ENCODE measurements at regions not wholly inside any gene's neighbourhood (a gene's known extent, or its start where the extent isn't known, plus 50 kb on each side); places are given as distances from the start of the nearest gene placed in this dataset.

GRCh38 chr10:50988792-50989191 is 85.5 kb upstream of the PRKG1 start:
- no peak overlapping the region for H3K4me3 ChIP-seq (ENCODE audit: low read depth, low read length)
- no peak for DNase-seq (ENCODE audit: low read depth)

GRCh38 chr10:50990568-50991455 is 83.5 kb upstream of the PRKG1 start:
- DNase-seq (ENCODE audit: low read depth), result no peak
- peak overlapping the region; percentile 57 for H3K4me3 ChIP-seq (ENCODE audit: low read depth, low read length)
- TF ChIP-seq CTCF (conservative IDR thresholded peaks at IDR 0.05; ENCODE audit: low read depth, low read length), result no peak

More at GRCh38 chr10:50988792-50989191, 85.5 kb upstream of the PRKG1 start:
- peak; percentile 47 for TF ChIP-seq CTCF (conservative IDR thresholded peaks at IDR 0.05; ENCODE audit: low read depth, low read length)

- no peak for TF ChIP-seq CTCF (conservative IDR thresholded peaks at IDR 0.05; ENCODE audit: low read depth, low read length)
- DNase-seq (ENCODE audit: low read depth), result no peak
- H3K4me3 ChIP-seq (ENCODE audit: low read depth, low read length), result peak overlapping the region; percentile 57
These were observed 82.6 kb upstream of the PRKG1 start for GRCh38 chr10:50991456-50992355.

- peak overlapping the region; percentile 57 for H3K4me3 ChIP-seq (ENCODE audit: low read depth, low read length)
- no peak for TF ChIP-seq CTCF (conservative IDR thresholded peaks at IDR 0.05; ENCODE audit: low read depth, low read length)
- DNase-seq (ENCODE audit: low read depth), result no peak
These were observed 81.9 kb upstream of the PRKG1 start for GRCh38 chr10:50992356-50992901.

GRCh38 chr10:50992972-50993766 is 81.1 kb upstream of the PRKG1 start:
- TF ChIP-seq CTCF (conservative IDR thresholded peaks at IDR 0.05; ENCODE audit: low read depth, low read length), result no peak
- no peak overlapping the region for H3K4me3 ChIP-seq (ENCODE audit: low read depth, low read length)
- no peak for DNase-seq (ENCODE audit: low read depth)

GRCh38 chr10:50993771-50994251 is 80.5 kb upstream of the PRKG1 start:
- no peak overlapping the region for H3K4me3 ChIP-seq (ENCODE audit: low read depth, low read length)
- no peak for TF ChIP-seq CTCF (conservative IDR thresholded peaks at IDR 0.05; ENCODE audit: low read depth, low read length)
- no peak for DNase-seq (ENCODE audit: low read depth)
